Activated CD4-positive, alpha-beta T cell treated with anti-CD3 and anti-CD28 coated beads, Interleukin-2, amount 10 ng/mL, durations not matched to agents 7 days and 5 days (primary cell): ENCODE measurements at regions not wholly inside any gene's neighbourhood (a gene's known extent, or its start where the extent isn't known, plus 50 kb on each side); places are given as distances from the start of the nearest gene placed in this dataset.
"Not testable (repeated sequence)": the region's sequence is repeated elsewhere in the genome, so short reads cannot be mapped to it uniquely, and the experiment has no call there.

Source experiments
- CTCF ChIA-PET: fragments of 350-600 bp; sonication (Branson Sonifier 250); formaldehyde crosslinking; loops from one replicate; lab custom pipeline; 2021; ENCODE audit warnings: antibody characterized with exemption; lab: Charles Lee
- POLR2A ChIA-PET: fragments of 350-600 bp; sonication (Branson Sonifier 250); formaldehyde crosslinking; loops from one replicate; lab custom pipeline; 2021; ENCODE audit warnings: antibody characterized with exemption; lab: Charles Lee
- DNase-seq: peaks from one replicate; pipeline ENCODE4 v3.0.0-alpha.2; 2020
- H3K27ac Mint-ChIP-seq: one replicate; pipeline ENCODE4 v1.8.0; 2021; ENCODE audit warnings: mild to moderate bottlenecking, moderate library complexity, mixed read lengths
- H3K27me3 Mint-ChIP-seq: one replicate; pipeline ENCODE4 v1.8.0; 2021; ENCODE audit warnings: mixed read lengths
- H3K36me3 Mint-ChIP-seq: one replicate; pipeline ENCODE4 v1.8.0; 2021; ENCODE audit warnings: low read depth, mixed read lengths
- H3K4me1 Mint-ChIP-seq: one replicate; pipeline ENCODE4 v1.8.0; 2021; ENCODE audit warnings: mixed read lengths
- H3K4me3 Mint-ChIP-seq: one replicate; pipeline ENCODE4 v1.8.0; 2021; ENCODE audit warnings: mild to moderate bottlenecking, moderate library complexity, mixed read lengths
- H3K9me3 Mint-ChIP-seq: one replicate; pipeline ENCODE4 v1.8.0; 2021; ENCODE audit warnings: mixed read lengths

- CTCF ChIA-PET, result interaction anchor here (1.0 kb wide), 1 partner anchor 1468 kb away, joined by 4 read pairs; no protein-coding TSS in a partner anchor
- no peak for DNase-seq
- no peaks in the 10 kb centered on the region for H3K27me3 Mint-ChIP-seq
- no peak overlapping the region for H3K27ac Mint-ChIP-seq
- POLR2A ChIA-PET, result no interaction called here
- H3K4me3 Mint-ChIP-seq, result no peak overlapping the region
- no peaks in the 10 kb centered on the region for H3K4me1 Mint-ChIP-seq
- no peaks in the 10 kb centered on the region for H3K36me3 Mint-ChIP-seq
- peaks cover 2% of the 10 kb centered on the region for H3K9me3 Mint-ChIP-seq
These were observed 482.8 kb downstream of the MED13L start for GRCh38 chr12:115794659-115795081.

GRCh38 chr12:115791331-115791730 is 486.2 kb downstream of the MED13L start:
- Mint-ChIP-seq H3K27ac (no peak overlapping the region), H3K4me3 (no peak overlapping the region), H3K9me3 (peaks cover 2% of the 10 kb centered on the region), H3K36me3 (no peaks in the 10 kb centered on the region), H3K4me1 (no peaks in the 10 kb centered on the region), H3K27me3 (no peaks in the 10 kb centered on the region)
- DNase-seq, result no peak
- ChIA-PET CTCF (no interaction called here), POLR2A (no interaction called here)

- ChIA-PET POLR2A (no interaction called here), CTCF (no interaction called here)
- Mint-ChIP-seq H3K9me3 (peaks cover 2% of the 10 kb centered on the region), H3K4me3 (no peak overlapping the region), H3K27ac (no peak overlapping the region), H3K36me3 (no peaks in the 10 kb centered on the region), H3K4me1 (no peaks in the 10 kb centered on the region), H3K27me3 (no peaks in the 10 kb centered on the region)
- DNase-seq, result no peak
These were observed 487.0 kb downstream of the MED13L start for GRCh38 chr12:115790526-115790925.

GRCh38 chr12:115786490-115786889 is 491.0 kb downstream of the MED13L start:
- H3K27me3 Mint-ChIP-seq, DNase-seq, CTCF ChIA-PET, H3K36me3 Mint-ChIP-seq, H3K9me3 Mint-ChIP-seq, POLR2A ChIA-PET, H3K4me3 Mint-ChIP-seq, H3K27ac Mint-ChIP-seq, H3K4me1 Mint-ChIP-seq: not testable (repeated sequence)

- no peak overlapping the region for H3K4me3 Mint-ChIP-seq
- no peaks in the 10 kb centered on the region for H3K36me3 Mint-ChIP-seq
- no peaks in the 10 kb centered on the region for H3K27me3 Mint-ChIP-seq
- ChIA-PET POLR2A (no interaction called here), CTCF (no interaction called here)
- H3K9me3 Mint-ChIP-seq, result no peaks in the 10 kb centered on the region
- no peak for DNase-seq
- no peak overlapping the region for H3K27ac Mint-ChIP-seq
- H3K4me1 Mint-ChIP-seq, result no peaks in the 10 kb centered on the region
These were observed 491.9 kb downstream of the MED13L start for GRCh38 chr12:115785548-115785947.

DNA sequence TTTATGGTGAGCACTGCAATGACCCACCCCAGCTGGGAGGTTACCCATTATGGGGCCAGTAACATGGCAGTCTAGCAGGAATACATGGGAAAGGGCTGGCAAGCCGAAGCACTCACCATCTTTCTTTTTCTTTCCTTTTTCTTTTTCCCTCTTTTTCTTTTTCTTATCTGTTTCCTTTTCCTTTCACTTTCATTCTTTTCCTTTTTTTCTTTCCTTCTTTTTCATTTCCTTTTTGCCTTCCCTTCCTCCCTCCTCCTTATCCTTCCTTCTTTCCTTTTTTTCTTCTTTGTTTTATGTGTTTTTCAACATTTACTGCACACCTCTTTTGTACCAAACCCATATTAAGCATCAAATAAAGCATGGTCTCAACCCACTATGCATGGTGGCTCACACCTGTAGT is 501.1 kb downstream of the MED13L start:
- CTCF ChIA-PET, result no interaction called here
- POLR2A ChIA-PET, result no interaction called here
- Mint-ChIP-seq H3K27me3 (no peaks in the 10 kb centered on the region), H3K36me3 (no peaks in the 10 kb centered on the region), H3K4me1 (no peaks in the 10 kb centered on the region), H3K4me3 (no peak overlapping the region), H3K27ac (no peak overlapping the region), H3K9me3 (no peaks in the 10 kb centered on the region)
- DNase-seq, result no peak

- ChIA-PET CTCF (no interaction called here), POLR2A (no interaction called here)
- Mint-ChIP-seq H3K36me3 (no peaks in the 10 kb centered on the region), H3K27ac (no peak overlapping the region), H3K27me3 (no peaks in the 10 kb centered on the region), H3K4me3 (no peak overlapping the region), H3K4me1 (no peaks in the 10 kb centered on the region), H3K9me3 (no peaks in the 10 kb centered on the region)
- no peak for DNase-seq
These were observed 503.2 kb downstream of the MED13L start for GRCh38 chr12:115774148-115774895.

DNA sequence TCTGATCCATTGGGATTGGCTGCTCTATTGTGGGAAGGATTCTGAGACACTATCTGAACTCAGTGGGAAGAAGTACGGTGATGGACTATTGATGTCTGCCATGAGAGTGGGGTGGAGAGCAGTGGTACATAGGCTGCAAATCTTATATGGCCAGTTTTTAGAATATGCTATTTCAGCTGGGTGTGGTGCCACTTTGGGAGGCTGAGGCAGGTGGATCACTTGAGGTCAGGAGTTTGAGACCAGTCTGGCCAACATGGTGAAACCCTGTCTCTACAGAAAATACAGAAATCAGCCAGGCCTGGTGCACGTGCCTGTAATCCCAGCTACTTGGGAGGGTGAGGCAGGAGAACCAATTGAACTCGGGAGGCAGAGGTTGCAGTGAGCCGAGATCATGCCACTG is 505.9 kb downstream of the MED13L start:
- ChIA-PET CTCF (no interaction called here), POLR2A (interaction anchor here (0.6 kb wide), 1 partner anchor 908 kb away, joined by 6 read pairs; no protein-coding TSS in a partner anchor)
- Mint-ChIP-seq H3K27ac (no peak overlapping the region), H3K4me1 (no peaks in the 10 kb centered on the region), H3K27me3 (no peaks in the 10 kb centered on the region), H3K4me3 (no peak overlapping the region), H3K9me3 (no peaks in the 10 kb centered on the region), H3K36me3 (no peaks in the 10 kb centered on the region)
- no peak for DNase-seq

GRCh38 chr12:115771065-115771464 is 506.4 kb downstream of the MED13L start:
- Mint-ChIP-seq H3K27ac (no peak overlapping the region), H3K27me3 (no peaks in the 10 kb centered on the region), H3K4me3 (no peak overlapping the region), H3K9me3 (no peaks in the 10 kb centered on the region), H3K36me3 (no peaks in the 10 kb centered on the region), H3K4me1 (no peaks in the 10 kb centered on the region)
- ChIA-PET CTCF (interaction anchor here (0.7 kb wide), 1 partner anchor 30 kb away, joined by 3 read pairs; no protein-coding TSS in a partner anchor), POLR2A (no interaction called here)
- DNase-seq, result no peak

DNA sequence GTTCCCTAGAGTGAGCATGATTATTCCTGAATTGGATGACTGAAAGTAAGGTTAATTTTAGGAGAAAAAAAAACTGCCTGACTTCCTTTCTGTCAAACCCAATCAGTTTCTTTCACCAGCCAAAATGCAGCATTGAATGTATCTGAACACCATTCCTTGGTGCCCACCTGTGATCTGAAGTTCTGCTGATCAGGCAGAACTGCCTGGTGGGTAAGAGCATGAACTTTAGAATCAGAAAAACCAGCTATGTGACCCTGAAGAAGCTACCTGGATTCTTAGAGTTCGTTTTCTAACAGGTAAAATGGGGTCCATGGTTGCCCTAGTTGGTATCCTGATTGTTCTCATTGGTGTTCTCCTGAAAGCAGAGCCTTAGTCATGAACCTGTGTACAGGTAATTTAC is 506.9 kb downstream of the MED13L start:
- Mint-ChIP-seq H3K27me3 (no peaks in the 10 kb centered on the region), H3K9me3 (no peaks in the 10 kb centered on the region), H3K4me3 (no peak overlapping the region), H3K36me3 (no peaks in the 10 kb centered on the region), H3K27ac (no peak overlapping the region), H3K4me1 (no peaks in the 10 kb centered on the region)
- ChIA-PET POLR2A (no interaction called here), CTCF (interaction anchor here (0.7 kb wide), 1 partner anchor 30 kb away, joined by 3 read pairs; no protein-coding TSS in a partner anchor)
- no peak for DNase-seq

GRCh38 chr12:115767916-115768315 is 509.6 kb downstream of the MED13L start:
- Mint-ChIP-seq H3K27me3 (no peaks in the 10 kb centered on the region), H3K4me3 (no peak overlapping the region), H3K36me3 (no peaks in the 10 kb centered on the region), H3K27ac (no peak overlapping the region), H3K9me3 (no peaks in the 10 kb centered on the region), H3K4me1 (no peaks in the 10 kb centered on the region)
- CTCF ChIA-PET, result no interaction called here
- POLR2A ChIA-PET, result no interaction called here
- DNase-seq, result no peak

- POLR2A ChIA-PET, result no interaction called here
- no peak overlapping the region for H3K4me3 Mint-ChIP-seq
- H3K27ac Mint-ChIP-seq, result no peak overlapping the region
- no peak for DNase-seq
- H3K4me1 Mint-ChIP-seq, result no peaks in the 10 kb centered on the region
- CTCF ChIA-PET, result no interaction called here
- H3K9me3 Mint-ChIP-seq, result no peaks in the 10 kb centered on the region
- no peaks in the 10 kb centered on the region for H3K27me3 Mint-ChIP-seq
- no peaks in the 10 kb centered on the region for H3K36me3 Mint-ChIP-seq
These were observed 513.4 kb downstream of the MED13L start for GRCh38 chr12:115763982-115764621.

DNA sequence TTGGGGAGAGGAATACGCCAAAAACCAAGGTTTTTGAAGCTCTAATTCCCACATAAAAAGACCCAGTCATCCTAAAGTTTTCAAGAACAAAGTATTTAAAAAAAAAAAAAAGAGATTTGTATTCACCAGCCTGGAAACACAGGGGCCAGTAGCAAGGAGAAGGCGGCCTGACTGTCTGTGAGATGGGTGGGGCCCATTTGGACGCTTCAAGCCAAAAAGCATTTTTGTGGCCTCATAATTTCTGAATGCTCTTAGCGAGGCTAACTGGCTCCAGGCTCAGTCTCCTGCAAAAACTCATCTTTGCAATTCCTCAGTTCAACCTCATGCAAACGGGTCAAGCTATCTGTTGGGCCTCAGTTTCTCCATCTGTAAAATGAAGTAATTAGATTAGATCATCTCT is 514.1 kb downstream of the MED13L start:
- no peaks in the 10 kb centered on the region for H3K36me3 Mint-ChIP-seq
- no peak overlapping the region for H3K4me3 Mint-ChIP-seq
- POLR2A ChIA-PET, result no interaction called here
- H3K4me1 Mint-ChIP-seq, result no peaks in the 10 kb centered on the region
- H3K27ac Mint-ChIP-seq, result no peak overlapping the region
- no peaks in the 10 kb centered on the region for H3K27me3 Mint-ChIP-seq
- no peak for DNase-seq
- CTCF ChIA-PET, result no interaction called here
- no peaks in the 10 kb centered on the region for H3K9me3 Mint-ChIP-seq
